ENCODE measurements at regions not wholly inside any gene's neighbourhood (a gene's known extent, or its start where the extent isn't known, plus 50 kb on each side); places are given as distances from the start of the nearest gene placed in this dataset.

DNA sequence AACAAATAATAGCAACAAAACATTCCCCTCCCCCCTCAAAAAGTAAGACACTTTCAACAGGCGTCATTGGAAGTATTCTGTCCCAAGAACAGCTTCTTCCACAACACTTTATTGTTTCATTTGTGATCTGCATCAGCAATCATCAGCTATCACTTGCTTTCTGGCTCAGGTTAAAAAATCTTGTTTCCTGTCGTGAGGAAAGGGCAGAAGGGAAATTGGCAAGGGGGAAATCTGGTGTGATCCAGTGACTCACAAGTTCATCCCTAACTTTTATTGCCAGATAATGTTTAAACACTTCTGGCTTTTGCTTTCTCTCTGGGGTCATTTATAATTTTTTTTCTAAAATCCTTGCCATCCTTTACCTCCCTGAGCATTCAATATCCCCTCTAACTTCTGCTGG, 247.4 kb upstream of the GIMD1 start:
- TF ChIP-seq POLR2AphosphoS5 (IDR thresholded peaks at IDR 0.05; ENCODE audit: borderline replicate concordance, low read depth, low read length) (no peak), EZH2 (IDR thresholded peaks at IDR 0.05) (no peak)

Data from SK-N-MC (cell line).